ENCODE measurements at regions not wholly inside any gene's neighbourhood (a gene's known extent, or its start where the extent isn't known, plus 50 kb on each side); places are given as distances from the start of the nearest gene placed in this dataset.

- no peak for DNase-seq
These were observed 958.5 kb upstream of the SEL1L start for GRCh38 chr14:82492157-82492556.

- DNase-seq: no peak
These were observed 966.6 kb upstream of the SEL1L start for GRCh38 chr14:82500222-82500621.

- DNase-seq: no peak
These were observed 967.9 kb upstream of the SEL1L start for GRCh38 chr14:82501554-82501953.

GRCh38 chr14:82502043-82502442, 968.4 kb upstream of the SEL1L start:
- DNase-seq: no peak

GRCh38 chr14:82504894-82505293, 971.2 kb upstream of the SEL1L start:
- no peak for DNase-seq

GRCh38 chr14:82510007-82510406, 976.4 kb upstream of the SEL1L start:
- no peak for DNase-seq

GRCh38 chr14:82511399-82511798, 977.7 kb upstream of the SEL1L start:
- no peak for DNase-seq

GRCh38 chr14:82520765-82521164, 987.1 kb upstream of the SEL1L start:
- DNase-seq: no peak

GRCh38 chr14:82521191-82521590, 987.5 kb upstream of the SEL1L start:
- no peak for DNase-seq

- DNase-seq: no peak
These were observed 994.4 kb upstream of the SEL1L start for GRCh38 chr14:82528016-82528415.

- DNase-seq: no peak
These were observed 999.7 kb upstream of the SEL1L start for GRCh38 chr14:82533351-82533750.

GRCh38 chr14:82536566-82536965, 1002.9 kb upstream of the SEL1L start:
- DNase-seq: no peak

GRCh38 chr14:82537831-82538230, 1004.2 kb upstream of the SEL1L start:
- no peak for DNase-seq

- no peak for DNase-seq
These were observed 1012.7 kb upstream of the SEL1L start for GRCh38 chr14:82546401-82546800.

- DNase-seq: no peak
These were observed 1015.8 kb upstream of the SEL1L start for GRCh38 chr14:82549306-82549990.

- no peak for DNase-seq
These were observed 1029.2 kb upstream of the SEL1L start for GRCh38 chr14:82562881-82563280.

- no peak for DNase-seq
These were observed 1032.2 kb upstream of the SEL1L start for GRCh38 chr14:82565825-82566224.

- no peak for DNase-seq
These were observed 1053.6 kb upstream of the SEL1L start for GRCh38 chr14:82587226-82587625.

GRCh38 chr14:82595466-82595865, 1061.8 kb upstream of the SEL1L start:
- DNase-seq: no peak

- no peak for DNase-seq
These were observed 1069.1 kb upstream of the SEL1L start for GRCh38 chr14:82602794-82603193.

GRCh38 chr14:82604819-82605218, 1071.2 kb upstream of the SEL1L start:
- no peak for DNase-seq

- no peak for DNase-seq
These were observed 1088.3 kb upstream of the SEL1L start for GRCh38 chr14:82621881-82622450.

- DNase-seq: no peak
These were observed 1092.8 kb upstream of the SEL1L start for GRCh38 chr14:82626156-82627066.

- DNase-seq: no peak
These were observed 1102.3 kb upstream of the SEL1L start for GRCh38 chr14:82635915-82636314.
